Activated CD8-positive, alpha-beta memory T cell treated with anti-CD3 and anti-CD28 coated beads, Interleukin-2, amount 50 U/mL, for 1 hour (primary cell): ENCODE measurements at regions not wholly inside any gene's neighbourhood (a gene's known extent, or its start where the extent isn't known, plus 50 kb on each side); places are given as distances from the start of the nearest gene placed in this dataset.
"Not testable (repeated sequence)": the region's sequence is repeated elsewhere in the genome, so short reads cannot be mapped to it uniquely, and the experiment has no call there.

Source experiments
- DNase-seq: peaks from one replicate; pipeline ENCODE4 v3.0.0-alpha.2; 2020; ENCODE audit errors: extremely low read depth

DNA sequence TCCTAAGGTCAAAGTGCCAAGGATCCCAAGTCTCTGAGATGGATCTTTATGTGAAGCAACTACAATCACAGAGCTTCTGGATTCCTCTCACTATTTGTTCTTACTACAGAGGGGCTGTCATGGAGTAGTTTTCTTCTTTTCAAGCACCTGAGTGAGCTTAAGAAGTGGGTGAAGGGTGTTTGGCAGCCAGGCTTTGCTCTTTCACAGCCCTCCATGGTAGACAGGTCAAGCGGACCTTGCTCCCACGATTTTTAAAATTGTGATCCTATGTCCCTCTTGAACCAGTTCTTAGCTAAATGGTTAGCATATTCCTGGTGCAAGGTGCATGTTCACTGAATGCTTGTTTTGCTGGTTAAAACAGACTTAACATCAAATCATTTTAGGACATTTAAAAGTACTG is 332.2 kb downstream of the GADD45G start:
- no peak for DNase-seq

GRCh38 chr9:89939181-89939580 is 334.4 kb downstream of the GADD45G start:
- no peak for DNase-seq

GRCh38 chr9:89939626-89940292 is 334.9 kb downstream of the GADD45G start:
- no peak for DNase-seq

GRCh38 chr9:89940625-89941024 is 335.8 kb downstream of the GADD45G start:
- no peak for DNase-seq

DNA sequence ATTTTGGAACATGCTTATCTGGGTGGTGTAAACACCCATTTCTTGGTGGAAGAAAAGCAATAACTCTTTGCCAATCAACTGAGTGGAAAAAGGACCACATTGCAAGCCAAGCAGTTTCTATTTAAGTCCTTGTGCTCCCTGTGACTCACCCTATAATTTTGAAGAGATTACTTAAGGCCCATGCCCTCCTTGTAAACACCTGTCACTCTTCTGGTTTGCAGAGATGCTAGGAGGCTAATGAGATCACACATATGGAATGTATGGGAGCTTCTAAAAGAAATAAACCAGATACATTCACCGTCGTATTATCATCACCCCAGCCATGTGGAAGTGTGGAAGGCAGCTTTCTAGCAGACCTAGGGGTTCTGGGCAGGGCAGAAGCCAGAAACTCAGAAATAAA is 337.1 kb downstream of the GADD45G start:
- no peak for DNase-seq

DNA sequence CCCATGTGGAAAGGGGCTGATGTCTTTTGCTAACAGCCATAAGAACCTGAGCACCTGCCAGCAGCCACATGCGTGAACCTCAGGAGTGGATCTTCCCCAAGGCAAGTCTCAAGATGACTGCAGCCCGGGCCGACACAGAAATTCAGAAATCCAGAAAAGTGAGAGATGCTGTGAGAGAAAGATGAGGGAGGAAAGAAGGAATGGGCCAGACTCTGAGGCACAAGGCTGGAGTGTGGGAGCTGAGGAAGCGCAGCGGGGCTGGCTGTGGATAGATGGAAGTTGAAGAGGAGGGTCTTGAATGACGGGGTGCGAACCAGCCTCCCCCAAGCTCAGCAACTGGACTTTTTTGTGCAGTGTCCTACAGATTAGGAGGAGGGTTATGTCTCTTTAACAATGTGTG is 337.8 kb downstream of the GADD45G start:
- DNase-seq = no peak

- no peak for DNase-seq
Observed at GRCh38 chr9:89943309-89943708, 338.5 kb downstream of the GADD45G start.

DNA sequence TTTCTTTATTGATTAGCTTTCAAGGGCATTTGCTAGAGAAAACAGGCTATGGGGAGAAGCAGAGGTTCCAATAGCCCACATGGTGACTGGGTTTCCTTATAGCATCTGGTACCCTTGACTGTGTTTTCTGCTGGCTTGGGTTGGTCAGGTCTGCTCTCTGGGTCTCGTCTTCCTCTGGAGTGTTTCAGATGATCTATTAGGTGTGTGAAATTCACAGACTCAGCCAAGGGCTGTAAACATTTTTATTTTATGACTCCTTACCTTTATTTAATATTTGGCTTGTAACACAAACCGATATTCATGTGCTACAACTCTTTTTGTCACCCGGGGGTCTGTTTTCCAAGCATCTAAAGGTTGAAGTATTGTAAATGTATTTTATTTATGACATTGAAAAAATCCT is 338.9 kb downstream of the GADD45G start:
- DNase-seq = no peak

DNA sequence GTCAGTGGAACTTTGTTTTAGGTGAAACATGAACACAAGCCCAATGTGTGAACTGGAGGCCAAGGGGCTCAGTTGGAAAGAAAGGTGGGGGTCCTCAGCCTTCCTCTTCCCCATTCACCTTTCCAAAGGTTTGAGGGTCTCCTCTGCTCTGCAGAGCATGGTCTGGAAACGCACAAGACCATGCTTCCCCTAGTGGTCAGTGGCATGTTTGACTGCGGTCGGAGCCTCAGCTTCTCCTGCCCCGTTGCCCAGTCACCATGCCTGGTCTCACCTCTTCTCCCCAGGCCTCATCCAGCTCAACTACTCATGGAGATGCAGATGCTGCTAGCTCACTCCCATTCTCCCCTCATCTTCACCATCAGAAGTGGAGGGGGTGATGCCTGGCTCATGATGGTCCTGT is 340.3 kb downstream of the GADD45G start:
- no peak for DNase-seq

DNA sequence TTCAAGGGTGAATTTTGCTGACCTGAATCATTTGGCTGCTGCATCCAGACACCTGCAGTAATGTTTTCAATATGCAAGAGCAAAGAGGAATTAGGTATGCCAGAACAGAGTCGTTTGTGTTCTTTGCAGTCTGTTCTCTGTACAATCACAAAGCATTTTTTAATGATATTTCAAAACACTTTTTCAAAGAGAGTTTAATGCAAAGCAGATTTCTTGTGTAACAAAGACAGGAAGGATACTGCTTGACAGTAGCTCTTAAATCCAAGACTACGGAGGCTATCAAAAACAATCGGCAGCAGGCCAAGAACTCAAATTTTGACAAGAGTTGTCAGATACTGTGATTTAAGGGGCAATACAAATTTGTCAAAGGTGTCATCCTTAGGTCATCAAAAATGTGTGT is 341.9 kb downstream of the GADD45G start:
- no peak for DNase-seq

DNA sequence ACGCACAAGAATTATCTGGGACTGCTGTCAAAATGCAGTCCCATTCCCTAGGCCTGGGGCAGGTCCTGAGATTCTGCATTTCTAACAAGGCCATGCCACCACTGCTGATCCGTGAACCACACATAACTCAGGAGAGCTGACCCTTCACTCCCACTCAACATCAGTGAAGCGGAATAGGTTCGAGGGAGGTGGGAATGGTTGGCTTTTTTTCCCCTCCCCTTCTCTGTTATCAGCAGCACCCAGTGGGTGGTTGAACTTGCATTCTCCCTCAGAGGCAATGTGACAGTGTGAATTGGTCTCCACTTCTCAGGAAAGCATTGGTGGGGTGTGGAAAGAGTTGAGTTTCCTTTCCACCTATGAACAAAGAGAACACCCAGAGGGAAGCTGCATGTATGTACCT is 344.3 kb downstream of the GADD45G start:
- DNase-seq = no peak

DNA sequence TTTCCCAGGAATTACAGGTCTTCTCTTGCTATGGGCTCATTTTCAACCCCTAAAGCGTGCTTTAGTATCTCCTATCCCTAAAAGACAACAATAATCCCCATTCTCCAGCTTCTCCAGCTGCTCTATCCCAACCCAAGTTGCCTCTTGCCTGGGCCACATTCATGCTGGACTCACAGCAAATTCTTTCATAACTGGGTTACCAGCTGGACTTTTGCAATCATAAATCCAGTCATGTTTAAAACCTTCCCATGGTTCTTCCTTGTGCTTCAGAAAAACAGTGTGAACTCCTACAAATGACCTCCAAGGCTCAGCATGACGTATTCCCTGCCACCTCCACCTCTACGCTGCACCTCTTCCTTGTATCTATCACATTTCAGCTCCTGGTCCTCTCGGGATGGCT is 346.9 kb downstream of the GADD45G start:
- no peak for DNase-seq

DNA sequence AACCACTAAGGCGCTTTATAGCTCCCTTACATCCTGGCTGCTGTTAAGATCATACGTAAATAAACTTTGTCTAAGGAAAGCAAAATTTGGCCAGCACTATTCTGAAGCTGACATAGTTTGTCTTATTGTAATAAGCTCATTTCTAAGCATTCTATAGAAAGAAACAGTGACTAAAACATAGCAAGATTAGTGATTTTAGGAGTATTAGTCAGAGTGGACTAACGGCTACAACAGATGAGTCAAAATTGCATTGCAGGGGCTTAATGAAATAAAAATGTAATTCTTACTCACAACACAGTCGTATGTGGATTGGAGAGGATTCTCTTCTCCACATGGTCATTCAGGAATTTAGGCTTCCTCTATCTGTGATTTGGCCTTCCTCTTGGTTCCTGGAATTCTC is 347.6 kb downstream of the GADD45G start:
- DNase-seq = no peak

DNA sequence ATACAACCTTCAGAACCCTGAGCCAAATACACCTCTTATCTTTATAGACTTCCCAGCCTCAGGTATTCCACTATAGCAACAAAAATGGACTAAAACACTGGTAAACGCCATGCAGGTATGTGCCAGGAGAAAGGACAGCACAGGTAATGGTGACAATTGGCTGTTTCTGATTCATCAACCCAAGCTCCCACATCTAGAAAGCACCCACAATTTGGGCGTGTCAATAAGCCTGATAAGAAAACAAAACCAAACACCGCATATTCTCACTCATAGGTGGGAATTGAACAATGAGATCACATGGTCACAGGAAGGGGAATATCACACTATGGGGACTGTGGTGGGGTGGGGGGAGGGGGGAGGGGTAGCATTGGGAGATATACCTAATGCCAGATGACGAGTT is 348.5 kb downstream of the GADD45G start:
- DNase-seq = not testable (repeated sequence)

DNA sequence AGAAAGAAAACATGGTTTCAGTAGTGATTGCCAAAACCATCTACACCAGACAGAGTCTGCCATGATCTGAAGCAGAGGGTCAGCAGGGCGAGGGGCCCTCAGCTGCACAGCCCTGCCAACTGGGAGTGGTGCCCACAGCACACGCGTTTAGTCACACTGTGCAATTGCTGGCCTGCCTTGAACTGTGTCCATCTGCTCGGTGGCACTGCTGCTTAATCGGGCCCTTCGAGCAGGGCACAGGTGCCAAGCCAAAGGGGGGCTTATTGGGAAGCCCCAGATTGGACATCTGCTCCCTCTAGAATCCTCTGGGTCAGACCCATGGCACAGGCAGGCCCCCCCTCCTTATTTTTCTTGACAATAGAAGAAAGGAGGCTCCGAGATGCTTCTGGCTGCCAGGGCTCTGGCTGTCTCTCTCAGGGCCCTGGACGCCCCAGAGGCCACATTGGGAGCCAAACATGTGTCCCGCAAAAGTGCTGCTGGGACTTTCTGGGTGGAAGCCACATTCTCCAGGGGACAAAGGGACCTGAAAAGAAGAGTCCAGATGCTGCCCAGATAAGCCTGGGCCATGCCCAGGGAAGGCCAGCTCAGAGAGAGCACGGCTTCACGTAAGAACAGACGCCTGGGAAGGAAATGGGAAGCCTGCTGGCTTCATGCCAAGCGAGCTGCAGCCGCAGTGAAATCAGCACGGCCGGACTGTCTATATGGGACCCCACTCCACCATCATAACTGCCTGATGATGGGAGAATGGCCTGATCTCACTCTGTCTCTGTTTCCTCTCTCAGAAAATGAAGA is 349.2 kb downstream of the GADD45G start:
- DNase-seq = no peak

- DNase-seq = no peak
Observed at GRCh38 chr9:89955144-89955543, 350.3 kb downstream of the GADD45G start.

DNA sequence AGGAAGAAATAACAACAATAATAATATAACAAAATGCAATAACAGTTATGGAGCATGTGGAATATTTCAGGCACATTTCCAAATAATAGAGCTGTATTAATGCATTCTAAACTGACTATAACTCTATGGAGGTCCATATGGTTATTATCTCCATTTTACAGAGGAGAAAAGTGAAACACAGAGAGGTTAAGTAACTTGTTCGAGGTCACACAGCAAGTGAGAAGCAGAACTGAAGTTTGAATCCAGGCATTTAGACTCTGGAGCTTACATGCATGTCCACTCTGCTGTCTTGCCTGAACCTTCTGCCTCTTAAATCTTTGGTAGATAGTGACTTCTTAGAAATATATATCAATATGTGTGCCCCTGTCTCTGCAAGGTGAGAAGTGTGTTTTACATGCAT is 350.8 kb downstream of the GADD45G start:
- no peak for DNase-seq

- DNase-seq = no peak
Observed at GRCh38 chr9:89956331-89956730, 351.5 kb downstream of the GADD45G start.

- no peak for DNase-seq
Observed at GRCh38 chr9:89956907-89957306, 352.1 kb downstream of the GADD45G start.

DNA sequence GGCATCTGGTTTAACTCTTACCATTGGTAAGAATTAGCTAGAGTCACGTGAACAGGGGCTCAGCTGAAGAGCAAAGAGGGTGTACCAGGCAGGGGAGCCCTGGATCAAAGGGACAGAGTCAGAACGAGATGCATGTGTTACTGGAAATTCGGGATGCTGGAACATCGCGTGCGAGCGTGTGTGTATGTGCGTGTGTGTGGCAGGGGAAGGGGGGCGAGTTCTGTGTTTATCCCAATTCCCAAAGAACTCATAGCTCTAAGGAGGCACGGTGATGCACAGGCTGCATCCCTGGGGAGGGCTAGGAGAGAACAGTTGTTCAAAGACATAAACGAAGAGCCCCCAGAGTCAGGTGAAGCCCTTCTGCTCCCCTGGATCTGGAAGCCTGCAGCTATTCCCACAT is 353.3 kb downstream of the GADD45G start:
- DNase-seq = no peak

DNA sequence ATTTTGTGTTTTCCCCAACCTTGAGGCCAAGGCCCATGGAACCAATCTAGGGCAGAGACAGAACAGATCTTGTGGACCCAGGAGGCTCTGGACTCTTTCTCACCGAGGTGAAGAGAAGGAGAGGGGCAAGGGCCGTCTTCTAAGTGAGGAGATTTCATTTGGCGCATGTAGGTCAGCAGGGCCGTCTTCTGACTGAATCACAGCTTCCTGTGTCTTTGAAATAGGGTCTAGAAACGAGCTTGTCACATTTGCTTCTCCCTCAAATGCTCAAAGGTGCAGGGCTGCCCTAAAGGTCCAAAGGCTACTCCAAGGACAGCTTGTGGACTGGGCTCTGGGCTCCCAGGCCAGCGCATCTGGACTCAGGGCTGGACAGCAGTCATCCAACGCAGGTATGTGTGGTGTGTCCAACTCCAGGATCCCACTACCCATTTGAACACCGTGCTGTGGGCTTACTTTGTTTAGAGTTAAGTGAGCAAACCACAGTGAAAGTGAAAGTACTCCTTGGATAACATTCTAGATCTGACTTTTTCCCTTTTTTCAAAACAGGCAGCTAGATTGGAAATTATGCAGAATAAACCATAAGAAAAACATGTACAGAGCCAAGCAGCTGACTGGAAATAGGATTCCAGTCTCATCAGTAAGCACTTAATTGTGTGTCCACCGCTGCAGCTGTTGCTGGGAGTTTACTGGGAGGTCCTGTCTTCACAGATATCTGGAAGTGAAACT is 357.0 kb downstream of the GADD45G start:
- DNase-seq = no peak

DNA sequence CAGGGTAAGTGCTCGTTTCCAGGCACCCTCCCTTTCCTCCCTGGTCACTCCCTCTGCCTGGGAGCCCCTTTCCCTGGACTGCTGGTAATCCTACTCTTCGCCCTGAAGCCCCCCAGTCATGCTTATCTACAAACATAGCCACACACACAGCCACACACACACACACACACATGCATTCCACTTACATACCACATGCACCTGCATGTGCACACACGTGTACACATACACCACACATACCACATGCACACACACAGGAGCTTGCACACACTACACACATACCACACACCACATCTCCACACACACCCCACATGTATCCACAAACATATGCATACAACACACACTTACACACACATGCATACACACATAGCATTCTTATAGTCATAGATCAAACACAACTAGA is 358.5 kb downstream of the GADD45G start:
- DNase-seq = no peak

GRCh38 chr9:89967527-89967926 is 362.7 kb downstream of the GADD45G start:
- DNase-seq = no peak
